ENCODE measurements at regions not wholly inside any gene's neighbourhood (a gene's known extent, or its start where the extent isn't known, plus 50 kb on each side); places are given as distances from the start of the nearest gene placed in this dataset.

- H3K18ac ChIP-seq (ENCODE audit: extremely low read depth, low read length): no peak overlapping the region
- no peak overlapping the region for H2BK15ac ChIP-seq (ENCODE audit: low read length)
- DNase-seq (ENCODE audit: low read depth in 1 of 2, low spot score in 2 of 2) (peak in 1 of 2 experiments; percentile 38), FAIRE-seq (peak; percentile 48)
- peaks cover 10 to 27% (median 12%) of the 10 kb centered on the region in 4 experiments; a peak in 5 of 7 replicates for H3K27me3 ChIP-seq (replicated peaks in 1 of 4; ENCODE audit: control insufficient read depth in 3 of 4, extremely low read depth in 1 of 4, insufficient read depth in 3 of 4, low read length in 3 of 4)
- CTCF ChIA-PET (ENCODE audit: partially characterized antibody): interaction anchor here (1.1 kb wide), 1 partner anchor 12 kb away, joined by 3 read pairs; no protein-coding TSS in a partner anchor
- no peak overlapping the region for H3K4ac ChIP-seq (replicated peaks; ENCODE audit: insufficient read length, low read depth, low read length)
- no peak overlapping the region for H2BK120ac ChIP-seq (replicated peaks; ENCODE audit: low read depth, low read length)
- no peak overlapping the region for H4K5ac ChIP-seq (ENCODE audit: insufficient read length, low read depth, low read length)
- 11% methylated on average over 3 of the region's 3 CpGs; no CpG with 5 or more reads in 1 of the 2 experiments for WGBS, 2 experiments (ENCODE audit: extremely low coverage in 1 of 2, insufficient coverage in 1 of 2, insufficient read length in 1 of 2, insufficient replicate concordance in 2 of 2, low coverage in 1 of 2, low lambda C conversion rate in 2 of 2, missing lambda C conversion rate in 1 of 2)
- H2BK12ac ChIP-seq (ENCODE audit: low read depth, low read length): no peak overlapping the region
- H3K23me2 ChIP-seq (ENCODE audit: low read depth, low read length): no peaks in the 10 kb centered on the region
- no peak overlapping the region for H3K23ac ChIP-seq (ENCODE audit: insufficient read length)
- H2AK5ac ChIP-seq (ENCODE audit: low read depth, low read length): no peak overlapping the region
- no peak overlapping the region for H3K27ac ChIP-seq (ENCODE audit: low read depth, low read length)
- no peak overlapping the region for H4K8ac ChIP-seq (ENCODE audit: extremely low read depth, insufficient read depth, low read length)
- H3K36me3 ChIP-seq (ENCODE audit: control insufficient read depth in 2 of 4, insufficient read depth in 4 of 4, low read length in 3 of 4): no peaks in the 10 kb centered on the region
- H2AFZ ChIP-seq (ENCODE audit: low read length): no peak overlapping the region
- H4K20me1 ChIP-seq (replicated peaks in 1 of 2; ENCODE audit: control insufficient read depth in 1 of 2, insufficient read depth in 2 of 2, low read length in 2 of 2): no peaks in the 10 kb centered on the region
- H3K9ac ChIP-seq (replicated peaks in 1 of 4; ENCODE audit: extremely low read depth in 1 of 4, low read depth in 3 of 4, low read length in 3 of 4): no peak overlapping the region
- H4K91ac ChIP-seq (replicated peaks; ENCODE audit: insufficient read length, low read length): no peak overlapping the region
- H3K56ac ChIP-seq (replicated peaks; ENCODE audit: insufficient read length, low read depth, low read length): no peak overlapping the region
- H3K4me2 ChIP-seq (ENCODE audit: insufficient read depth in 1 of 2, low read depth in 2 of 2, low read length in 2 of 2): peak overlapping the region; percentile 24 to 48; a peak in 2 of 4 replicates
- peak overlapping the region in 1 of 4 experiments; percentile 32; a peak in 2 of 8 replicates for H3K4me3 ChIP-seq (ENCODE audit: extremely low read depth in 1 of 4, insufficient read depth in 2 of 4, low read depth in 3 of 4, low read length in 4 of 4)
- no peak overlapping the region for H3K14ac ChIP-seq (ENCODE audit: insufficient read length)
- no peak overlapping the region for H2BK5ac ChIP-seq (ENCODE audit: low read depth, low read length)
- H3K4me1 ChIP-seq (replicated peaks in 1 of 4; ENCODE audit: control insufficient read depth in 3 of 4, insufficient read depth in 4 of 4, low read length in 3 of 4): peaks cover 0 to 19% (median 4%) of the 10 kb centered on the region in 4 experiments; a peak in 2 of 7 replicates
- no peaks in the 10 kb centered on the region for H3K9me3 ChIP-seq (ENCODE audit: insufficient read depth in 2 of 2, low read depth in 1 of 2, low read length in 1 of 2)
- no peaks in the 10 kb centered on the region for H3K79me1 ChIP-seq (ENCODE audit: low read depth, low read length)
- no peaks in the 10 kb centered on the region for H3K79me2 ChIP-seq (ENCODE audit: control insufficient read depth in 1 of 2, insufficient read depth in 2 of 2, low read length in 2 of 2)
- H2BK20ac ChIP-seq (ENCODE audit: low read length): no peak overlapping the region
- POLR2A ChIA-PET (ENCODE audit: partially characterized antibody): interaction anchor here (0.9 kb wide), 1 partner anchor 27 kb away, joined by 5 read pairs; no protein-coding TSS in a partner anchor
- TF ChIP-seq HDAC2 (IDR thresholded peaks at IDR 0.05; ENCODE audit: borderline replicate concordance in 1 of 2, low read depth in 2 of 2, low read length in 2 of 2): 0 out of 4 replicates have a peak, but pooled peaks of 1 of the 2 experiments have one; percentile 20
- 0 out of 2 replicates have a peak, but pooled peaks have one; percentile 3 for TF ChIP-seq POU5F1 (IDR thresholded peaks at IDR 0.05; ENCODE audit: low read depth, low read length)
- TF ChIP-seq TBP (IDR thresholded peaks at IDR 0.05; ENCODE audit: low read depth, low read length): no peak
- TF ChIP-seq TCF12 (IDR thresholded peaks at IDR 0.05; ENCODE audit: low read depth, low read length): 0 out of 2 replicates have a peak, but pooled peaks have one; percentile 26
- TF ChIP-seq CEBPB (IDR thresholded peaks at IDR 0.05; ENCODE audit: low read depth, low read length): peak; percentile 53; the same call in 1 of the 2 replicates
Observed at GRCh38 chr3:104547031-104547430, 819.7 kb upstream of the ALCAM start.
